LNCaP clone FGC (cell line): ENCODE measurements at regions not wholly inside any gene's neighbourhood (a gene's known extent, or its start where the extent isn't known, plus 50 kb on each side); places are given as distances from the start of the nearest gene placed in this dataset.
"Not testable (repeated sequence)": the region's sequence is repeated elsewhere in the genome, so short reads cannot be mapped to it uniquely, and the experiment has no call there.

ENCODE experiments used
- DNase-seq: peaks from one replicate; pipeline ENCODE4 v3.0.0-alpha.2; 2011; ENCODE audit warnings: low read depth
- H3K4me3 ChIP-seq: 2 replicates; pipeline ENCODE4 v1.5.1; 2011; ENCODE audit warnings: mild to moderate bottlenecking, low read depth, low read length, control low read depth
- TF ChIP-seq, protein P1 (sequence below): IDR thresholded peaks from 2 replicates; pipeline ENCODE4 v1.5.1; 2012; ENCODE audit warnings: mild to moderate bottlenecking; ENCODE audit not compliant: control insufficient read depth, insufficient read depth; ENCODE audit errors: extremely low read depth

DNA sequence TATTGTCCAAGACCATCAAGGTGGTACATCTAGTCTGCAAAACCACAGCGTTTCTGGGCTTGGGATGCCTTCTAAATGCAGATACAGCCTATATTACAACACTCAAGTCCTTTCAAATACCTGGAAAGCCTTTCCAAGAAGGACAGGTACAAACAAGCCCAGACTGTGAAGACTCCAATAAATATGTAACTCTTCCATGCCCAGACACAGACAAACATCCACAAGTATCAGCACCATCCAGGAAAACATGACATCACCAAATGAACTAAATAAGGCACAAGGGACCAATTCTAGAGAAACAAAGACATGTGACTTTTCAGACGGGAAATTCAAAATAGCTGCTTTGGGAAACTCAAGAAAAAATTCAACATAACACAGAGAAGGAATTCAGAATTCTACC is 152.7 kb upstream of the POC5 start:
- H3K4me3 ChIP-seq: no peak overlapping the region
- DNase-seq: no peak
- TF ChIP-seq, protein P1, sequence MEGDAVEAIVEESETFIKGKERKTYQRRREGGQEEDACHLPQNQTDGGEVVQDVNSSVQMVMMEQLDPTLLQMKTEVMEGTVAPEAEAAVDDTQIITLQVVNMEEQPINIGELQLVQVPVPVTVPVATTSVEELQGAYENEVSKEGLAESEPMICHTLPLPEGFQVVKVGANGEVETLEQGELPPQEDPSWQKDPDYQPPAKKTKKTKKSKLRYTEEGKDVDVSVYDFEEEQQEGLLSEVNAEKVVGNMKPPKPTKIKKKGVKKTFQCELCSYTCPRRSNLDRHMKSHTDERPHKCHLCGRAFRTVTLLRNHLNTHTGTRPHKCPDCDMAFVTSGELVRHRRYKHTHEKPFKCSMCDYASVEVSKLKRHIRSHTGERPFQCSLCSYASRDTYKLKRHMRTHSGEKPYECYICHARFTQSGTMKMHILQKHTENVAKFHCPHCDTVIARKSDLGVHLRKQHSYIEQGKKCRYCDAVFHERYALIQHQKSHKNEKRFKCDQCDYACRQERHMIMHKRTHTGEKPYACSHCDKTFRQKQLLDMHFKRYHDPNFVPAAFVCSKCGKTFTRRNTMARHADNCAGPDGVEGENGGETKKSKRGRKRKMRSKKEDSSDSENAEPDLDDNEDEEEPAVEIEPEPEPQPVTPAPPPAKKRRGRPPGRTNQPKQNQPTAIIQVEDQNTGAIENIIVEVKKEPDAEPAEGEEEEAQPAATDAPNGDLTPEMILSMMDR: no peak

DNA sequence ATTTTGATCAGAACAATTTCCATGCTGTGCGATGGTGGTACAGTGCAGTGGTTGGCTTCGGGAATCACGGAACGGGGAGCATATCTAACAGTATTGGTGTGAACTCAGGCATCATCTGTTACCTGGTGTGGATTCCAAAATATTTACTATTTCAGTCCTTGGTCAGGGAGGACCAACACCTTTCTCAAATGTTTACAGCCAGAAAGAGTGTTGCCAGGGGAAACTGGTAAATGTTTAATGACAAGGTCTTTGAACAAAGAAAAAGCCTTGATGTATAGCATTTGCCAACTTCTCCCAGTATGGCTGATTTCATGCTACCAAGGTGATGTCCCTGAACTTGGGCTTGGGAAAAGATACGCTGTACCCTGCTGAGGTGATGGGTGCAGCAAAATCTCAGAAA is 145.6 kb upstream of the POC5 start:
- no peak overlapping the region for H3K4me3 ChIP-seq
- DNase-seq: no peak
- TF ChIP-seq, protein P1: no peak

DNA sequence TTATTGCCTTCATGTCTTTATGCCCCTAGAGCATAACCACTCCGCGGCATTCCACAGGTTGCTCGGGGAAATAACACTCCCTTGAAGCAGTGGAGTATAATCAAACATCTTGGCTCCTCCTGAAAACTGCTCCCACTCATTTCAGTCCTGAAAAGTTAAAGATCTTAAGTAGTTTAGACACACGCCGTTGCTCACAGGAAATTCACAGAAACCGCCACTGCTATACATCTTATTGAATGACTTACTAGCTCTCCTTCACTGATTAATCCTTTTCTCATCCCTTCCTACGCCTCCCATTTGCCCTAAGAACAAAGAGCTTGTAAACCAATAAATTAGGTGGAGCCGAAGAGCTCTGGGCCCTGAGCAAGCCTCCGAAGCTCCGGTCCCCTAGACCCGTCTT is 142.4 kb upstream of the POC5 start:
- DNase-seq, H3K4me3 ChIP-seq: not testable (repeated sequence)

DNA sequence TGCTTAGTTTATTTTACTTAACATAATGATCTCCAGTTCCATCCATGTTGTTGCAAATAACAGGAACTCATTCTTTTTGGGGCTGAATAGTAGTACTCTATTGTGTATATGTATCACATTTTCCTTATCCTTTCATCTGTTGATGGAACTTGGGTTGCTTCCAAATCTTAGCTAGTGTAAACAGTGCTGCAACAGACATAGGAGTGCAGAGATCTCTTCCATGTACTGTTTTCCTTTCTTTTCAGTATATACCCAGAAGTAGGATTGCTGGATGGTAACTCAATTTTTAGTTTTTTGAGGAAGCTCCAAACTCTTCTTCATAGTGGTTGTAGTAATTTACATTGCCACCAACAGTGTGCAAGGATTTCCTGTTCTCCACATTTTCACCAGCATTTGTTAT is 138.8 kb upstream of the POC5 start:
- no peak overlapping the region for H3K4me3 ChIP-seq
- DNase-seq: peak; percentile 49

DNA sequence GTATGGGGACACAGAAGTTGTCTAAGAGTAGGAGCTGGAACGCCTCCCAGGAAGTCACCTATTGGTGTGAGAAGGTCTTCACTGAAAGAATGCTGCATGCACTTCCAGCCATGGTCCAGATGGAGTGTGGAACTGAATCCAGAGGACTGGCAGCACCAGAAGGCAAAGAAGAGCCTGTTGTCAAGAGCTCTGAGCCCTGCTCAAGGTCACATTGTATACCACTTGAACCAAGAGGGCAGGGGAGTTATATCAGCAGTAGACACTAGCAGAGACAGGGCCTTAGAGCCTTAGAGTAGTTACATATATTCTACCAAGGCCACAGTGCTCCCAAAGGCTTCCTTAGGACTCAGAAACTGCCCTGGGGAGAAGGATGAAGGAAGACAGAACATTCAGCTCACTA is 130.8 kb upstream of the POC5 start:
- TF ChIP-seq, protein P1: no peak
- no peak for DNase-seq
- H3K4me3 ChIP-seq: no peak overlapping the region

More for the DNA sequence above, 138.8 kb upstream of the POC5 start:
- TF ChIP-seq, protein P1: no peak

DNA sequence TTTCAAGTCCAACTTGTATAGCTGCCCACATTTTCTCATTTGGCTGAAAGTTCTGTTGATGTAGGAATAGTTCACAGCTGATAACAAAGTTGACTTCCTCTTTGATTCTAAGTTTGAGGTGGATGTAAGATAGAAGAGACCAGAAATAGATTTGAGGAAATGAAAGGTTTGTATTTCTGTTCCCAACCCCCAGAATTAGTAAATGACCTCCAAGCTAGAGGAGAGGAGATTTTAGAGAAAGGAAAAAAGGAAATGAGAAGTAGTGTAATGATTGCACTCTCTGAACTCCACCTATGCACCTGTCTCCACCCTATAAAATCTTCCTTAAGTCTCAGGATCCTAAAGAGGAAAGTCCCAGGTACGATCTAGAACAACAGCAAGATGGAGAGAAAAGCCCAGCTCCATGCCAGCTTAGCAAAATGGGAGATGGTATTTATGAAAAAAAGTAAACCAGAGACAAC is 130.4 kb upstream of the POC5 start:
- no peak overlapping the region for H3K4me3 ChIP-seq
- no peak for DNase-seq
- TF ChIP-seq, protein P1: no peak

DNA sequence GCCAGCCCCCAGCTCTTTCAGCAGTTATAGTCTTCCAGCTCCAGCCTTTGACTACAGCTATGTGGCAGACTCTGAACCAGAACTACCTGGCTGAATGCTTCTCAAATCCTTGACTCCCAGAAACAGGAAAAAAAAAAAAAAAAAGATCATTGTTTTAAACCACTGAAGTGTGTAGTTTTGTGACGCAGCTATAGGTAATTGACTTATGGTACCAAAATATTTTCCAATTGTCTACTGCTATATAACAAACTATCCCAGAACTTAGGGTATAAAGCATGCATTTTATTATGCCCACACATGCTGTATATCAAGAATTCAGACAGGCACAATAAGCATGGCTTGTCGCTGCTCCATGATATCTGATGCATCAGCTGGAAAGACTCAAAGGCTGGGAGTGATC is 127.1 kb upstream of the POC5 start:
- H3K4me3 ChIP-seq: no peak overlapping the region
- DNase-seq: no peak
- TF ChIP-seq, protein P1: no peak
